AML-193 (cell line): ENCODE measurements at regions not wholly inside any gene's neighbourhood (a gene's known extent, or its start where the extent isn't known, plus 50 kb on each side); places are given as distances from the start of the nearest gene placed in this dataset.
A peak's percentile ranks its signal among the peaks of the same experiment; 100 is the strongest.

Experiments used
- DNase-seq, 2 experiments: peaks; one replicate each; lab custom pipeline; 2025; lab: John Stamatoyannopoulos, UW

DNA sequence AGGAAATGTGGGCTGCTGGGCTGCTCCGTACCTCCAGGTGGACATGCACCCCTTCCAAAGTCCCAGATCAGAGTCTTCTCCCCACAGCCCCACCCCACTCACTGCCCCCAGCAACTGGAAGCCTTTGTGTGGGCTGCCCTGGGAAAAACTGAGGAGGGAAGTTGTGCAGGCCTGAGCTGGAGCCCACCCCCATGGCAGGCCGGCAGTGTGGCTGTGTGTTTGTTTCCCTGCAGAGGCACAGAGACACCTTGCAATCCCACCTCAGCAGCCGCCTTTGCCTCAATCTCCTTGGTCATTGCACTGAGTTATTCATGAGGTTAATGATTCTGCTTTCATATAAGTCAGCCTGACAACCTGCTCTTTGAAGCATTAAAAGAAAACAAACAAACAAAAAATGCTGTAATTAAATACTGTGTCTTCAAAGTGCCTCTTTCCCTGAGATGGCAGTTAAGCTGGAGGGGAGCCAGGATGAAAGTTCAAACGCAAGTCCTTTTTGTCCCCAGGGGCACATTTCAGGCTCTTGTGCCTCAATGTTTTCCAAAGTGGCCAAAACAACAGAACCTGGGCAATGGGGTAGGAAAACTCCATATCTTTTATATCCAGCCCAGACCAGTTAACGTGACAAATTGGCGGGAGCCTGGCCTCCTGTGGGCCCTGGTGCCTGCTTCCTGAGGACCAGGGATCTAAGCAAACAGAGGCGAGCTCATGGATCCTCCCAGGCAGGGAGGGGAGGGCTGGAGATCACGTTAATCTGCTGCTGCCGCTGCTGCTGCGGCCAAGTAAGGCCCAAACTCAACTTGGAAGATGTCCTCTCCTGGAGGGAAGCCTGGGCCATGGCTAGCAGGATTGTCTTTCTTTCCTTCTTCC lies 51.9 kb upstream of the TSPAN11 start:
- no peak for DNase-seq

GRCh38 chr12:30870491-30871265 lies 55.9 kb upstream of the TSPAN11 start:
- no peak for DNase-seq

DNA sequence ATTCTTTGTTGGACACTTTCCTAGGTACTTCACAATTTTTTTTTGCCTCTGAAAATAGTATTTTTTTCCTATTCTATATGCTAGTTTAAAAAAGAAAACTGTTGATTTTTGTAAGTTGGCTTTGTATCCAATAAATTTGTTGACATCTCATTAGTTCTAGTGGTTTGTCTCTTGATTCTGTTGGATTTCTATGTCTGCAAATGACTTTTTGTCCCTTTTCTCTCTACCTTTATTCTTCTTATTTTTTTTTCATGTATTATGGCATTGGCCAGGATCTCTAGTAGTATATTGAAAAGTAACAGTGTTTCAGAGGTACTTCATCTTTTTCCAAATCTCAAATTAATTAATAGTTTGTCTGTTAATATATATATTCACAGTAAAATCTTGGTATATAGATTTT lies 59.1 kb upstream of the TSPAN11 start:
- no peak for DNase-seq

DNA sequence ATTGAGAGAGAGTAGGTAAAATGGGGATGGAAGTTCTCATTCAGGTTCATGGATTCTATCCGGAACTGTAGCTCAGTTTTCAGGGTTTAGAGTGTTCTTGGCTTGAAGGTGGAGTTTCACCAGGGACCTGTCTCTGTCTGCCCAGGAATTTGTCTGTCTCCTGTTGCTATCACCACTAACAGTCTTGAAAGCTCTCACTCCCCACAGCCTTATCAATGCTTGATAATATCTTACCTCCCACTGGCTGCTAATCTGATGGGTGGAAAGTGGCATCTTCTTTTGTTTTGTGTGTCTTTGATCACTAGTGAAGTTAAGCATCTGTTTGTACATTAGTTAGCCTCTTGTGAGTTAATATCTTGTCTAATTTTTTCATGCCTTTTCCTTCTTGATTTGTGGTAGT lies 60.3 kb upstream of the TSPAN11 start:
- DNase-seq: no peak

GRCh38 chr12:30863839-30864238 lies 62.7 kb upstream of the TSPAN11 start:
- no peak for DNase-seq

DNA sequence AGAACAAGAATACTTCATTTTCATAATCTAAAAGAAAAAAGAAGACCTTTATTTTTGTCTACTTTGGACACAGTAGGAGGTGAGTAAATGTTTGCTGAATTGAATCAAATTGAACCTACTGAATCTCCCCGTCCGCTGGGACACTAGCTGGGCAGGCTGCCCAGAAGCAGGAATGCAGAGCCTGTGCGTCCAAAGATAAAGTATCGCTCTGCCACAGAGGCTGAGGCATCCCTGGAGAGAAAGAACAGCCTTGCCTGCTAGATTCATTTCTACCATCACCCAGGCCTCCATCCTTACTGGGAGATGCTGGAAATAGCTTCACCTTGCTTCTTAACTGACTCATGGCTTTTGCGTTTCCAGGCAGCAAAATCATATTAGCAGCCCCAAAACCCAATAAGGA lies 64.1 kb upstream of the TSPAN11 start:
- DNase-seq: no peak

- no peak for DNase-seq
Observed at GRCh38 chr12:30859226-30859625, 67.3 kb upstream of the TSPAN11 start.

DNA sequence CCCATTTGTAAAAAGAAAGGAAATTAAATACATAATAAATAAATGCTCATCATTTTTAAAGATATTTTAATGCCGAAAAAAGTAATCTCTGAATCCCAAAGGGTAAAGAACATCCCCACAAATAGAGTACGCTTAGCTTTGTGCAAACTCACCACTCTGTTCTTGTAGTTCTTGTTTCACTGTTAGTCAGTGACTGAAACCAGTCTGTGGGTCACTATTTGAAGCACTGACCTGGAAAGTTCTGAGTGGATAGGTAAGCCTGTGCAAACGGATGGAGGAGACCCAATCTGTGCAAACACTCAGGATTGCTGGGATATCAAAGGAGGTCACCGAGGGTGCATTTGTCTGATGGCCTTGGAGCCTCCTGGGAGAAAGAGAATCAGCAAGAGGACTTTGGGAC lies 68.1 kb upstream of the TSPAN11 start:
- DNase-seq: no peak

- no peak for DNase-seq
Observed at GRCh38 chr12:30853561-30854133, 72.9 kb upstream of the TSPAN11 start.

- no peak for DNase-seq
Observed at GRCh38 chr12:30850684-30851083, 75.9 kb upstream of the TSPAN11 start.

GRCh38 chr12:30847259-30847658 lies 79.3 kb upstream of the TSPAN11 start:
- DNase-seq: peak; percentile 62 to 66

DNA sequence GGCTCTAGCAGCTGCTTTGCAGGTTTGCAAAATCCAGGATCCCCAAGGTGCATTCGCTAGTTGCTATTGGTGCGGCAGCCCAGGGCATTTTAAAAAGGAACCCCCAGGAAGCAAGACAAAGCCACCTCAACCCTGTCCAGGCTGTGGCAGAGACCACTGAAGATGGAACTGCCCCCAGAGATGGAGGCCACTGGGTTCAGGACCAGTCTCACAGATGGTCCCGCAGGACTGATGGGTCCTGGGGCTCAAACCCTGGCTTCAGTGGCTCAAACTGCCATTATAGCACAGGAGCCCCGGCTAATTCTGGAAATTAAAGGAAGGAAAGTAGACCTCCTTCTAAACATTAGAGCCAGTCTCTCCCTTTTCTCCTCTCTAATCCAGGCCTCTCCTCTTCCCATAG lies 79.8 kb upstream of the TSPAN11 start:
- DNase-seq: no peak

DNA sequence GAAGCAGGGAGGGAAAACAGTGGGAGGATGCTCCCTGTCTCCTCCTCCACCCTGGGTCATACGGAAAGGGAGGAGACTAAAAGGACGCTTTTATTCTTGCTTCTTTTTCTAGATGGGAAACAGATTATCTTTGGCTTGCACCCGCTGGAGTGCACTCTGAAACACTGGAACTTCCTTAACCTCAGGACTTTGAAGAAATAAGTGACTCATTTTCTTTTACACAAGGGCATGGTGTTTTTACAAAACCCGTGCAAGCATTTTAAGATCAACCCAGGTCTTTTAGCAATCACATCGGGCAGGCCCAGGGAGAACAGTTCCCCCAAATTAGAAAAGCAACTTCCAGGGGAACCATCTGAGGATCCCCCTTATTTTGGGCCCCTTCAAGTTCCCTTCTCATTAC lies 80.9 kb upstream of the TSPAN11 start:
- DNase-seq: no peak

GRCh38 chr12:30843211-30843610 lies 83.3 kb upstream of the TSPAN11 start:
- no peak for DNase-seq

DNA sequence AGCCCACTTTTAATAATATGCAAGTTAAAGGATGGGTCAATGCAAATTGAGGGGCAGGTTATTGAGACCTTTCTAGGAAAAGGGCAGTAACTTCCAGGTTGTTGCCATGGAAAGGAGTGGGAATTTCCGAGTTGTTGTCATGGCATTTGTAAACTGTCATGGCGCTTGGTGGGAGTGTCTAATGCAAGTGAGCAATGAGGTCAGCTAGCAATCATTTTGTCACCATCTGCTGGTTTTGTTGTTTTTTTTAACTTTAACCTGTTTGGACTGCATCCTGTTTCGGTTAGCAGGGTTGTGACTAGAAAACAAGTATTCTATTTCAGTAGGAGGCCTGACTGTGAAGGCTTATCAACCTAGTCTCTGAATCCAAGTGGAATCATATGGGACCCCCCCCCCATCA lies 85.8 kb upstream of the TSPAN11 start:
- no peak for DNase-seq

DNA sequence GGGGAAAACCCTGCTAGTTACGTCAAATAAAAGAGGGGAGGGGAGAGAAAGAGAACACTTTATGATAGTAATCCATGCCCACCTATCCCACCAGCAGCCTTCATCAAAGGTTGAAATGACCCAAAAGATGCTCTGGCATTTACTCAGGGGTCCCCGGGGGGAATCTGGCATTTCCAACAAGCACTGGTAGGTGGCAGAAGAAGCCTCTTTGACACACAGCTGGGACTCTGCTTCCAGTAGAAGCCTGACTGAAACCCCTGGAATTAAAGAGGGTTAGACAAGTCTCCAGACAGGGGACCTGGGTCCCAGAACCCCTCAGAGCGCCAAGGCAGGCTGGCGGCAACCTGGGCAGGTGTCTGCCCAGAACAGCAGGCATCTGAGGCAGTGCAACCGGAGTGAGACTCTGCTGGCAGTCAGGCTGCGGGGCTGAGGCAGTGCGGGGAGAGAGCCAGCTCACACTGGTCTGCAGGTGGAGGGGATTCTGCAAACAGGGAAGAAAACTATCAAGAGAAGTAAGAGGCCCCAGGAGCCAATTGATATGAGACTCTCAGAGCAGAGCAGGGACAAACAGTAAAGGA lies 85.0 kb upstream of the CAPRIN2 start:
- no peak for DNase-seq

- DNase-seq: no peak
Observed at GRCh38 chr12:30837595-30837994, 82.8 kb upstream of the CAPRIN2 start.

DNA sequence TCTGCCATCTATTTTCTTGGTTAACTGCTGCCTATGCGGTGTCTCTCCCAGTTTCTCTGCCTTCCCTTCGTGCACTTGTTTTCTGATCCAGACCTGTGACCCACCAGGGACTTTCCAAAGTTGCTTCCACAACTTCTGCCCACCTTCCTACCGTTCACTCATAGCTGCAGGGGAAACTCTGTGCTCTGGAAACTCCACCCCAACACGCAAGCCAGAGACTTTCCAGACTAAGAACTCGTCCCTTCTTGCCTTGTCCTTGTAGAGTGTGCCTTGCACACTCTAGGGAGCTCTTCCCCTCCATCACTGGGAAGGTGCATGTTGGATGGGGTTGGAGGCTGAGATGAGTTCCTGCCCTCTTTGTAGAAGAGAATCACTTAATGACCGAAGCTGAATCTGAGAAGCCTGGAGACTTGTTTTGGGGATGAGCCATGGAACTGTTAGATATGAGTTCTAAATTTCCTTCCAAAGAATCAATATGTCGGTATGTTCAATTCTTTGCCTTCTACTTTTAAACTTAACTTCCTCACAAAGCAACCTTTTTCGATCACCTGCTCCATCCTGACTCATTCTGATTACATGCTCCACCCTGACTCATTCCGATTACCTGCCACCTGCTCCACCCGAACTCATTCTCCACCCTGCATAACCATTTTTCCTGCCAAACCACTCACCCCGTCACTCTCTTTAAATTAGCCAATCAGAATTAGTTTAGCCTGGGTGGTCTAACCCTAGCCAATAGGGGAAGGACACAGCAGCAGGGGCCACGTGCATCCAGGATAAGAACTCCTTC lies 82.1 kb upstream of the CAPRIN2 start:
- DNase-seq: no peak

- no peak for DNase-seq
Observed at GRCh38 chr12:30835216-30835615, 80.5 kb upstream of the CAPRIN2 start.

DNA sequence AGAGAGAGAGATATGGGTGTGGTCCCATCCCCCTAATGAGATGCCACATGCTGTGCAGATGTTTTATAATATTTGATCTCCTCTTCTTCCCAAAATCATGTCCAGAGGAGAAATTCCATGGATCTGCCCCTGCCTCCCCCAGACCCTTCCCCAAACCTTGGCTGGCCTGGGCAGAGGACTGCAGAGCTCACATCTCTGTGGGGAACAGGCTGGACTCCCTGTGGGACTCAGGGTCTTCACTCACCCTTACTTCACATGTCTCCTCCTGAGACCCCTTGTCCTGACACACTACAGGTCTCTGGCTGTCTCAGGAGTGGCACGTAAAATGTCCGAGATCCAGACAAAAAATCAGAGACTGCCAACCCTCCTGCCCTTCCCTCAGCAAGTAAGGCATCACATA lies 76.0 kb upstream of the CAPRIN2 start:
- no peak for DNase-seq

DNA sequence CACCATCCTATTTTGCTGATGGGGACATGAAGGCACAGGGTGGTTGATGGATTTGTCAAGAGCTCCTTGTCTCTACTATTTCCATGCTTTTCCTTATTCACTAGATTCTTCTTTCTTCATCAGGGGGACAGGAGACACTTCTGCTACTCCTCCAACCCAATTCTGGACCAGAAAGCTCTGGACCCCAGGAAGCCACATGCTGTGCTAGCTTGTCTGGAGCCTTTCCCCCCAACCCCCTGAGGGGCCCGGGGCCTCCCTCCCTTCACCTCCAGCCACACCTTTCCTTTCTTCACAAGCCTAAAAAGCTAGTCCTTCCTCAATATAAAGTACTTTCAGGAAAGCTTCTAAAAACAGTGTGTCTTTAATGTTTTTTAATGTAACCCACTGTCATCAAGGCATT lies 75.1 kb upstream of the CAPRIN2 start:
- DNase-seq: no peak

DNA sequence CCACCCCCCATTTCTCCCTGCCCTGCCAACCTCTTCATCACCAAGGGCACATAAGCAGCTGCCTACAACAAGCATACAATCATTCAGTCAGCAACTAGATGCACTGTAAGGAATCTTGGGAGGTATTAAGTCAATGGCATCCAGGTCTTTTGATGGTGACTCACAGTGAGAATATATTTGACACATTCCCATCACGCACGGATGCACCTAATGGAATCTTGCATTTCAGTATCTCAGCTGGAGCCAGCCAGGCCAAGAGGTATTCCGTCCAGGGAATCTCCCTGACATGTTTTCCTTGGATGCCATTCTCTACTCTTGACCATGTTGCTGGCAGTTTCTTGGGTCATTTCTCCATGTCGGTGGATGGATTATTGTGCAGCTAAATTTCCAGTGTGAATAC lies 73.9 kb upstream of the CAPRIN2 start:
- DNase-seq: no peak
